ENCODE measurements at regions not wholly inside any gene's neighbourhood (a gene's known extent, or its start where the extent isn't known, plus 50 kb on each side); places are given as distances from the start of the nearest gene placed in this dataset.

DNA sequence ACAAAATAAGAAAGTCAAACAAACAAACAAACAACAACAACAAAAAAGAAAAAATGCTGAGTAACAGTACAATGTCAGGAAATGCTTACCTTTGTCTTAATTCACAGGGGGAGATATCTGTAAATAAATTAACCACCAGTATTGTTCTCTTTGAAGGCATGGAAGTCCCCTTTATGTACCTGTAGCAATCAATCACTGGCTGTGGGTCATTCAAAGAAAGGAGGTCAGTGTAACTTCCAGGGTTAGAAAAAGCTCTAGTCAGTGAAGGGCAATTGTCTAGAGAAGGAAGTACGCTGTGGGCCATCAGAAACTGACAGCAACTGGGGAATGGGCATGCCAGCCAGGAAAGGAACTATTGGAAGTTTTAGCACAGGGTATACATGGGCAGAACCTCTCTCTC lies 121.5 kb upstream of the LUZP2 start:
- no peak overlapping the region for H2BK15ac ChIP-seq (ENCODE audit: low read depth, poor library complexity, severe bottlenecking)
- peak overlapping the region; percentile 72 for H4K8ac ChIP-seq (ENCODE audit: low read length)
- no peak overlapping the region for H3K23ac ChIP-seq (ENCODE audit: low read length in 2 of 2)
- H3K4me1 ChIP-seq (ENCODE audit: control insufficient read depth, insufficient read depth, low read depth, low read length), result no peaks in the 10 kb centered on the region
- 58% methylated on average over 1 of the region's 1 CpG for WGBS
- H3K18ac ChIP-seq (ENCODE audit: low read depth in 1 of 2, low read length in 2 of 2), result peak overlapping the region in 1 of 2 experiments; percentile 70
- no peak overlapping the region for H2AK5ac ChIP-seq (ENCODE audit: low read length, severe bottlenecking)
- no peaks in the 10 kb centered on the region for H3K27me3 ChIP-seq (ENCODE audit: control insufficient read depth in 1 of 2, insufficient read depth in 1 of 2, low read length in 2 of 2)
- H2BK12ac ChIP-seq (ENCODE audit: low read length in 2 of 2), result peak overlapping the region in 1 of 2 experiments; percentile 83
- H3K9me3 ChIP-seq (ENCODE audit: control insufficient read depth, low read length), result no peaks in the 10 kb centered on the region
- H3K9ac ChIP-seq (ENCODE audit: low read length), result no peak overlapping the region
- no peak overlapping the region for H3K4me3 ChIP-seq (ENCODE audit: insufficient read depth in 1 of 2, low read depth in 1 of 2, low read length in 2 of 2)
- peak overlapping the region in 1 of 2 experiments; percentile 88 for H3K4ac ChIP-seq (ENCODE audit: low read depth in 1 of 2, low read length in 2 of 2)
- H3K14ac ChIP-seq (ENCODE audit: low read length in 2 of 2), result no peak overlapping the region
- H2AFZ ChIP-seq (ENCODE audit: low read depth, low read length), result no peak overlapping the region
- no peaks in the 10 kb centered on the region for H3K36me3 ChIP-seq (ENCODE audit: control insufficient read depth in 1 of 2, insufficient read depth in 2 of 2, low read depth in 1 of 2, low read length in 2 of 2)
- no peaks in the 10 kb centered on the region for H3K79me1 ChIP-seq (replicated peaks; ENCODE audit: low read length, poor library complexity, severe bottlenecking)
- no peak overlapping the region for H3K4me2 ChIP-seq (ENCODE audit: low read length, poor library complexity, severe bottlenecking)
- H2BK120ac ChIP-seq (ENCODE audit: low read depth, low read length), result no peak overlapping the region
- H3K27ac ChIP-seq (ENCODE audit: low read length, poor library complexity, severe bottlenecking), result no peak overlapping the region
- no peak overlapping the region for H2BK5ac ChIP-seq (ENCODE audit: low read depth, low read length, poor library complexity, severe bottlenecking)
- DNase-seq, result no peak
- H4K91ac ChIP-seq (ENCODE audit: low read length), result peak overlapping the region; percentile 15

DNA sequence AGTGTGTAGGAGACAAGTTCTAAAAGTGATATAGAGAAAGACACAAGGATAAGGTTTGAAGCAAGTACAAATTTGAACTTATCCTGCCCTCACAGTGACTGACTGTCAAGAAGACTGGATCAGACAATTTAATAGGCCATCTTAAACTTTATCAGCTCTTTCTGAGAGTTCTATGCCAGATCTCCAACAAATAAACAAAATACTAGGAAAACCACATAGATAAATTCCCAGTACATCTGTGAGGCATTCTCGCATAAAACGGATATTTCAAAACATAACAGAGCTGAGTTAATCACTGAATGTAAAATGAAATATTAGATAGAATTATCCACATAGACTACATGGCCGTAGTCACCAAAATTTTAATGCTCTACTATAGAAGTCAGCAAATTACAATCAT lies 120.9 kb upstream of the LUZP2 start:
- Histone ChIP-seq H3K9ac (ENCODE audit: low read length) (no peak overlapping the region), H3K4me3 (ENCODE audit: insufficient read depth in 1 of 2, low read depth in 1 of 2, low read length in 2 of 2) (no peak overlapping the region), H2AFZ (ENCODE audit: low read depth, low read length) (no peak overlapping the region), H3K36me3 (ENCODE audit: control insufficient read depth in 1 of 2, insufficient read depth in 2 of 2, low read depth in 1 of 2, low read length in 2 of 2) (no peaks in the 10 kb centered on the region), H3K9me3 (ENCODE audit: control insufficient read depth, low read length) (no peaks in the 10 kb centered on the region), H2BK5ac (ENCODE audit: low read depth, low read length, poor library complexity, severe bottlenecking) (no peak overlapping the region), H3K4me2 (ENCODE audit: low read length, poor library complexity, severe bottlenecking) (no peak overlapping the region), H2BK120ac (ENCODE audit: low read depth, low read length) (no peak overlapping the region), H2AK5ac (ENCODE audit: low read length, severe bottlenecking) (no peak overlapping the region), H3K14ac (ENCODE audit: low read length in 2 of 2) (no peak overlapping the region), H3K4me1 (ENCODE audit: control insufficient read depth, insufficient read depth, low read depth, low read length) (no peaks in the 10 kb centered on the region), H2BK12ac (ENCODE audit: low read length in 2 of 2) (no peak overlapping the region), H4K8ac (ENCODE audit: low read length) (no peak overlapping the region), H4K91ac (ENCODE audit: low read length) (no peak overlapping the region), H3K18ac (ENCODE audit: low read depth in 1 of 2, low read length in 2 of 2) (no peak overlapping the region), H3K79me1 (replicated peaks; ENCODE audit: low read length, poor library complexity, severe bottlenecking) (no peaks in the 10 kb centered on the region), H2BK15ac (ENCODE audit: low read depth, poor library complexity, severe bottlenecking) (no peak overlapping the region), H3K4ac (ENCODE audit: low read depth in 1 of 2, low read length in 2 of 2) (no peak overlapping the region), H3K27ac (ENCODE audit: low read length, poor library complexity, severe bottlenecking) (no peak overlapping the region), H3K23ac (ENCODE audit: low read length in 2 of 2) (no peak overlapping the region), H3K27me3 (ENCODE audit: control insufficient read depth in 1 of 2, insufficient read depth in 1 of 2, low read length in 2 of 2) (no peaks in the 10 kb centered on the region)
- peak; percentile 48 for DNase-seq
- WGBS, result 86% methylated on average over 1 of the region's 3 CpGs

DNA sequence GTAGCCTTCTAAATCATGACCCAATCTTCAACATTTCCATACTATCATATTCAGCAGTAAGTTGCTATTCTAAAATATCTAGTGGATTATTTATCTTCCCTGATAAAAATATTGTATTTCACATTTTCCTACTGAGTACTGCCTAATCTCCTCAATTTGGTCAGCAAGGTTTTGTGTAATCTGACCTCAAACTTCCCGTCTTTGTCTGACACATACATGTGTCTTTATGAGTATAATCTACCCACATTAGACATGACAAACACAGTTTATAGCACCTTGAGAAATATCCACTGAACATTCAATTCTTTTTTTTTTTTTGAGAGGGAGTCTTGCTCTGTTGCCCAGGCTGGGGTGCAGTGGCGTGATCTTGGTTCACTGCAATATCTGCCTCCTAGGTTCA lies 113.7 kb upstream of the LUZP2 start:
- Histone ChIP-seq H3K36me3 (ENCODE audit: control insufficient read depth in 1 of 2, insufficient read depth in 2 of 2, low read depth in 1 of 2, low read length in 2 of 2) (no peaks in the 10 kb centered on the region), H3K27ac (ENCODE audit: low read length, poor library complexity, severe bottlenecking) (no peak overlapping the region), H4K91ac (ENCODE audit: low read length) (no peak overlapping the region), H2BK15ac (ENCODE audit: low read depth, poor library complexity, severe bottlenecking) (no peak overlapping the region), H3K18ac (ENCODE audit: low read depth in 1 of 2, low read length in 2 of 2) (no peak overlapping the region), H2AK5ac (ENCODE audit: low read length, severe bottlenecking) (no peak overlapping the region), H2AFZ (ENCODE audit: low read depth, low read length) (no peak overlapping the region), H2BK5ac (ENCODE audit: low read depth, low read length, poor library complexity, severe bottlenecking) (no peak overlapping the region), H2BK12ac (ENCODE audit: low read length in 2 of 2) (no peak overlapping the region), H3K4me3 (ENCODE audit: insufficient read depth in 1 of 2, low read depth in 1 of 2, low read length in 2 of 2) (no peak overlapping the region), H3K9me3 (ENCODE audit: control insufficient read depth, low read length) (no peaks in the 10 kb centered on the region), H3K14ac (ENCODE audit: low read length in 2 of 2) (no peak overlapping the region), H4K8ac (ENCODE audit: low read length) (no peak overlapping the region), H3K23ac (ENCODE audit: low read length in 2 of 2) (no peak overlapping the region), H3K4ac (ENCODE audit: low read depth in 1 of 2, low read length in 2 of 2) (no peak overlapping the region), H3K27me3 (ENCODE audit: control insufficient read depth in 1 of 2, insufficient read depth in 1 of 2, low read length in 2 of 2) (no peaks in the 10 kb centered on the region), H2BK120ac (ENCODE audit: low read depth, low read length) (no peak overlapping the region), H3K4me1 (ENCODE audit: control insufficient read depth, insufficient read depth, low read depth, low read length) (no peaks in the 10 kb centered on the region), H3K9ac (ENCODE audit: low read length) (no peak overlapping the region), H3K79me1 (replicated peaks; ENCODE audit: low read length, poor library complexity, severe bottlenecking) (no peaks in the 10 kb centered on the region), H3K4me2 (ENCODE audit: low read length, poor library complexity, severe bottlenecking) (no peak overlapping the region)
- 100% methylated on average over 2 of the region's 2 CpGs for WGBS
- no peak for DNase-seq

DNA sequence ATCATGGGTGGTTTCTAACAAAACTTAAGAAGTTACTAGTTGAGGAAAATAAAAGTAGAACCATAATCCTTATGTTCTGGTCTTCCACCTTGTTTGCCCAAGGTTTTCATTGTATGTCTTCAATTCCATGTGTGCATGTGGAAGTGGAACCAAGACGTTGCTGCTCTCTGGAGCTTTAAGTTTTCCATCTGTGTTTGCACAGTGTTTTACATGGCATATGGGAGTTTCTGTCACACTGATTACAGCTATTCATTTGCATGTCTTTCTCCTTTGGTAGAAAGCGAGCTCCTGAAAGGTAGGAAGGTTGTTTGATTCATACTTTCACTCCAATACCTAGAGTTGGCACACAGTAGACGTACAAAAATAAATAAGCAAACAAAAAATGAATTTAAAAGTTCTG lies 112.6 kb upstream of the LUZP2 start:
- Histone ChIP-seq H3K4me3 (ENCODE audit: insufficient read depth in 1 of 2, low read depth in 1 of 2, low read length in 2 of 2) (no peak overlapping the region), H4K91ac (ENCODE audit: low read length) (no peak overlapping the region), H3K27me3 (ENCODE audit: control insufficient read depth in 1 of 2, insufficient read depth in 1 of 2, low read length in 2 of 2) (no peaks in the 10 kb centered on the region), H3K79me1 (replicated peaks; ENCODE audit: low read length, poor library complexity, severe bottlenecking) (no peaks in the 10 kb centered on the region), H3K9me3 (ENCODE audit: control insufficient read depth, low read length) (no peaks in the 10 kb centered on the region), H3K23ac (ENCODE audit: low read length in 2 of 2) (no peak overlapping the region), H4K8ac (ENCODE audit: low read length) (no peak overlapping the region), H3K9ac (ENCODE audit: low read length) (no peak overlapping the region), H2BK120ac (ENCODE audit: low read depth, low read length) (no peak overlapping the region), H3K36me3 (ENCODE audit: control insufficient read depth in 1 of 2, insufficient read depth in 2 of 2, low read depth in 1 of 2, low read length in 2 of 2) (no peaks in the 10 kb centered on the region), H3K4ac (ENCODE audit: low read depth in 1 of 2, low read length in 2 of 2) (peak overlapping the region in 1 of 2 experiments; percentile 41), H2BK5ac (ENCODE audit: low read depth, low read length, poor library complexity, severe bottlenecking) (no peak overlapping the region), H3K18ac (ENCODE audit: low read depth in 1 of 2, low read length in 2 of 2) (no peak overlapping the region), H3K4me2 (ENCODE audit: low read length, poor library complexity, severe bottlenecking) (no peak overlapping the region), H3K14ac (ENCODE audit: low read length in 2 of 2) (no peak overlapping the region), H3K4me1 (ENCODE audit: control insufficient read depth, insufficient read depth, low read depth, low read length) (no peaks in the 10 kb centered on the region), H2AK5ac (ENCODE audit: low read length, severe bottlenecking) (no peak overlapping the region), H2BK12ac (ENCODE audit: low read length in 2 of 2) (no peak overlapping the region), H3K27ac (ENCODE audit: low read length, poor library complexity, severe bottlenecking) (no peak overlapping the region), H2AFZ (ENCODE audit: low read depth, low read length) (no peak overlapping the region), H2BK15ac (ENCODE audit: low read depth, poor library complexity, severe bottlenecking) (no peak overlapping the region)
- no peak for DNase-seq
- WGBS, result 89% methylated on average over 1 of the region's 3 CpGs
